ENCODE measurements at regions not wholly inside any gene's neighbourhood (a gene's known extent, or its start where the extent isn't known, plus 50 kb on each side); places are given as distances from the start of the nearest gene placed in this dataset.

- DNase-seq, result no peak
Measured at GRCh38 chr22:49047447-49047846, 780.2 kb downstream of the BRD1 start.

- no peak for DNase-seq
Measured at GRCh38 chr22:49046546-49047361, 780.9 kb downstream of the BRD1 start.

- DNase-seq, result no peak
Measured at GRCh38 chr22:49046000-49046545, 781.6 kb downstream of the BRD1 start.

GRCh38 chr22:49045276-49045675 is 782.4 kb downstream of the BRD1 start:
- DNase-seq, result no peak

- DNase-seq, result no peak
Measured at GRCh38 chr22:49044776-49045175, 782.9 kb downstream of the BRD1 start.

- no peak for DNase-seq
Measured at GRCh38 chr22:49044091-49044490, 783.6 kb downstream of the BRD1 start.

GRCh38 chr22:49042877-49043859 is 784.5 kb downstream of the BRD1 start:
- no peak for DNase-seq

- DNase-seq, result no peak
Measured at GRCh38 chr22:49042066-49042465, 785.6 kb downstream of the BRD1 start.

GRCh38 chr22:49040754-49041467 is 786.8 kb downstream of the BRD1 start:
- no peak for DNase-seq

- no peak for DNase-seq
Measured at GRCh38 chr22:49040111-49040510, 787.6 kb downstream of the BRD1 start.

GRCh38 chr22:49039625-49040024 is 788.0 kb downstream of the BRD1 start:
- DNase-seq, result no peak

- no peak for DNase-seq
Measured at GRCh38 chr22:49037701-49038245, 789.9 kb downstream of the BRD1 start.

GRCh38 chr22:49036513-49036912 is 791.2 kb downstream of the BRD1 start:
- no peak for DNase-seq

GRCh38 chr22:49035818-49036457 is 791.7 kb downstream of the BRD1 start:
- no peak for DNase-seq

- DNase-seq, result no peak
Measured at GRCh38 chr22:49034836-49035817, 792.5 kb downstream of the BRD1 start.

- DNase-seq, result no peak
Measured at GRCh38 chr22:49033616-49034015, 794.1 kb downstream of the BRD1 start.

- DNase-seq, result no peak
Measured at GRCh38 chr22:49032821-49033220, 794.9 kb downstream of the BRD1 start.

- no peak for DNase-seq
Measured at GRCh38 chr22:49031746-49032330, 795.8 kb downstream of the BRD1 start.

- DNase-seq, result no peak
Measured at GRCh38 chr22:49028111-49028510, 799.6 kb downstream of the BRD1 start.

- DNase-seq, result no peak
Measured at GRCh38 chr22:49027368-49027670, 800.4 kb downstream of the BRD1 start.

Measured in 8988T (cell line).